B cell (primary cell): ENCODE measurements at regions not wholly inside any gene's neighbourhood (a gene's known extent, or its start where the extent isn't known, plus 50 kb on each side); places are given as distances from the start of the nearest gene placed in this dataset.

Experiments used
- ATAC-seq: fragments of 200-7000 bp; cut with Tn5 transposase; one replicate; pipeline ENCODE4 v1.10.0; 2021; ENCODE audit warnings: low read depth, mild to moderate bottlenecking, moderate number of reproducible peaks, moderate library complexity
- CTCF ChIA-PET: fragments of 350-600 bp; sonication (Branson Sonifier 250); formaldehyde crosslinking; loops from one replicate; lab custom pipeline; 2021; ENCODE audit warnings: antibody characterized with exemption, inconsistent platforms; lab: Charles Lee
- POLR2A ChIA-PET: fragments of 350-600 bp; sonication (Branson Sonifier 250); formaldehyde crosslinking; loops from one replicate; lab custom pipeline; 2021; ENCODE audit warnings: antibody characterized with exemption; lab: Charles Lee
- DNase-seq: peaks from one replicate; pipeline ENCODE4 v3.0.0; 2013
- H2AFZ ChIP-seq: 2 replicates; pipeline ENCODE4 v1.6.1; 2012; ENCODE audit warnings: mild to moderate bottlenecking, low read depth, low read length; ENCODE audit not compliant: insufficient read depth, poor library complexity, severe bottlenecking
- H3K27ac ChIP-seq, 2 donors: 1 replicate in 1 of 2; 2 replicates in 1 of 2; pipeline ENCODE4 v1.5.1; 2012 to 2013; ENCODE audit warnings: low read length in 2 of 2, mild to moderate bottlenecking in 2 of 2, moderate library complexity in 1 of 2
- H3K27me3 ChIP-seq, 4 experiments: fragments of 200-600 bp in 1 of 4; sonication (generic) in 1 of 4; replicated peaks in 1 of 4; 1 replicate in 2 of 4; 2 replicates in 2 of 4; pipeline versions ENCODE4 v1.6.1 to v1.7.0; 2013 to 2016; ENCODE audit warnings: low read length in 3 of 4, mild to moderate bottlenecking in 2 of 4, mixed read lengths in 1 of 4, moderate library complexity in 1 of 4; ENCODE audit not compliant: insufficient read depth in 4 of 4, control insufficient read depth in 3 of 4; ENCODE audit errors: control extremely low read depth in 1 of 4
- H3K36me3 ChIP-seq, 2 experiments: replicated peaks in 1 of 2; 1 replicate in 1 of 2; 2 replicates in 1 of 2; pipeline versions ENCODE4 v1.6.1 to v1.7.1; 2013; ENCODE audit warnings: low read length in 1 of 2; ENCODE audit not compliant: insufficient read depth in 2 of 2, control insufficient read depth in 1 of 2; ENCODE audit errors: control extremely low read depth in 1 of 2, extremely low read depth in 1 of 2
- H3K4me1 ChIP-seq, 2 donors: fragments of 200-600 bp in 1 of 2; sonication (generic) in 1 of 2; 1 replicate in 1 of 2; 2 replicates in 1 of 2; pipeline versions ENCODE4 v1.5.1 to v1.6.1; 2013 to 2017; ENCODE audit warnings: low read length in 2 of 2; ENCODE audit not compliant: control insufficient read depth in 2 of 2, insufficient read depth in 2 of 2
- H3K4me2 ChIP-seq: replicated peaks from 2 replicates; pipeline ENCODE3; 2012; ENCODE audit warnings: mild to moderate bottlenecking, low read depth, low read length; ENCODE audit not compliant: poor library complexity, severe bottlenecking
- H3K4me3 ChIP-seq, 5 experiments: fragments of 200-600 bp in 1 of 5; sonication (generic) in 1 of 5; 1 replicate in 3 of 5; 2 replicates in 2 of 5; pipeline versions ENCODE4 v1.5.1 to v1.7.0; 2011 to 2016; ENCODE audit warnings: low read length in 4 of 5, mild to moderate bottlenecking in 4 of 5, low read depth in 2 of 5, control low read depth in 1 of 5, moderate library complexity in 1 of 5; ENCODE audit not compliant: insufficient read depth in 1 of 5; ENCODE audit errors: control extremely low read depth in 1 of 5, extremely low read depth in 1 of 5
- H3K79me2 ChIP-seq: fragments of 200-600 bp; sonication (generic); one replicate; pipeline ENCODE4 v1.6.0; 2016; ENCODE audit warnings: low read length; ENCODE audit not compliant: control insufficient read depth, insufficient read depth
- H3K9ac ChIP-seq: fragments of 200-600 bp; sonication (generic); 2 replicates; pipeline ENCODE4 v1.6.1; 2017; ENCODE audit warnings: mild to moderate bottlenecking, low read length, moderate library complexity
- H3K9me3 ChIP-seq, 3 donors: one replicate each; pipeline versions ENCODE4 v1.6.1 to v1.7.1; 2013; ENCODE audit warnings: low read length in 2 of 3; ENCODE audit not compliant: control insufficient read depth in 2 of 3, insufficient read depth in 1 of 3; ENCODE audit errors: control extremely low read depth in 1 of 3
- H4K20me1 ChIP-seq: 2 replicates; pipeline ENCODE4 v1.6.0; 2012; ENCODE audit warnings: mild to moderate bottlenecking, low read length; ENCODE audit not compliant: insufficient read depth, control insufficient read depth, poor library complexity, severe bottlenecking
- H3K27ac Mint-ChIP-seq: one replicate; pipeline ENCODE4 v1.8.0; 2021; ENCODE audit warnings: mixed read lengths
- H3K27me3 Mint-ChIP-seq: one replicate; pipeline ENCODE4 v1.8.0; 2021; ENCODE audit warnings: mixed read lengths
- H3K4me1 Mint-ChIP-seq: one replicate; pipeline ENCODE4 v1.8.0; 2021; ENCODE audit warnings: mixed read lengths
- H3K4me3 Mint-ChIP-seq: one replicate; pipeline ENCODE4 v1.8.0; 2021; ENCODE audit warnings: mixed read lengths
- H3K9me3 Mint-ChIP-seq: one replicate; pipeline ENCODE4 v1.8.0; 2022; ENCODE audit warnings: mixed read lengths; ENCODE audit not compliant: insufficient read depth
- CTCF ChIP-seq: fragments of 200-600 bp; IDR thresholded peaks from one replicate; pipeline ENCODE4 v1.8.0; 2022; ENCODE audit warnings: antibody characterized with exemption, mild to moderate bottlenecking
- EZH2 ChIP-seq: IDR thresholded peaks from 2 replicates; pipeline ENCODE4 v1.6.1; 2012; ENCODE audit warnings: borderline replicate concordance, low read depth, mild to moderate bottlenecking, moderate library complexity, low read length; ENCODE audit not compliant: insufficient read depth, poor library complexity, severe bottlenecking
- WGBS: methylation state at CpG from one replicate; pipeline ENCODE4 v1.1.5; 2013; ENCODE audit warnings: missing lambda C conversion rate; ENCODE audit not compliant: insufficient coverage; 5-methylcytosine and 5-hydroxymethylcytosine counted together
- intact Hi-C: fragments of 100-400 bp; cut with micrococcal nuclease; formaldehyde crosslinking; loops from one replicate; pipeline ENCODE4 v1.10.0; 2022

- Histone ChIP-seq H3K27me3 (no peaks in the 10 kb centered on the region), H3K9me3 (peaks cover 0 to 7% (median 0%) of the 10 kb centered on the region in 3 donors), H4K20me1 (no peaks in the 10 kb centered on the region), H3K79me2 (no peaks in the 10 kb centered on the region), H3K36me3 (no peaks in the 10 kb centered on the region), H3K9ac (no peak overlapping the region), H3K27ac (no peak overlapping the region), H2AFZ (no peak overlapping the region), H3K4me2 (no peak overlapping the region), H3K4me3 (no peak overlapping the region), H3K4me1 (no peaks in the 10 kb centered on the region)
- intact Hi-C loops, result no loop called here
- Mint-ChIP-seq H3K4me1 (no peaks in the 10 kb centered on the region), H3K9me3 (peaks cover 5% of the 10 kb centered on the region), H3K27ac (no peak overlapping the region), H3K4me3 (no peak overlapping the region), H3K27me3 (no peaks in the 10 kb centered on the region)
- 83% methylated on average over 1 of the region's 5 CpGs for WGBS
- CTCF ChIA-PET, result no interaction called here
- POLR2A ChIA-PET, result no interaction called here
- ATAC-seq, result no peak
- DNase-seq, result no peak
- TF ChIP-seq EZH2, result no peak
Observed at GRCh38 chr6:148069256-148069655, 273.4 kb upstream of the SASH1 start.

GRCh38 chr6:148074291-148074690, 268.3 kb upstream of the SASH1 start:
- no peak overlapping the region for H3K4me2 ChIP-seq
- Mint-ChIP-seq H3K9me3 (peaks cover 6% of the 10 kb centered on the region), H3K4me3 (no peak overlapping the region), H3K4me1 (no peaks in the 10 kb centered on the region), H3K27ac (no peak overlapping the region), H3K27me3 (peaks cover 10% of the 10 kb centered on the region)
- ChIA-PET POLR2A (no interaction called here), CTCF (no interaction called here)
- no peak overlapping the region for H3K9ac ChIP-seq
- 96% methylated on average over 3 of the region's 6 CpGs for WGBS
- intact Hi-C loops, result no loop called here
- no peaks in the 10 kb centered on the region for H3K36me3 ChIP-seq
- H3K4me3 ChIP-seq, result no peak overlapping the region
- no peaks in the 10 kb centered on the region for H4K20me1 ChIP-seq
- H3K4me1 ChIP-seq, result no peaks in the 10 kb centered on the region
- peaks cover 0 to 3% (median 0%) of the 10 kb centered on the region in 3 donors for H3K9me3 ChIP-seq
- no peak for TF ChIP-seq EZH2
- TF ChIP-seq CTCF, result no peak
- no peak overlapping the region for H2AFZ ChIP-seq
- H3K27me3 ChIP-seq, result no peaks in the 10 kb centered on the region
- ATAC-seq, result no peak
- no peak overlapping the region for H3K27ac ChIP-seq
- no peak for DNase-seq
- H3K79me2 ChIP-seq, result no peaks in the 10 kb centered on the region
